HG03097 (cell line): ENCODE measurements at regions not wholly inside any gene's neighbourhood (a gene's known extent, or its start where the extent isn't known, plus 50 kb on each side); places are given as distances from the start of the nearest gene placed in this dataset.

ENCODE experiments used
- ATAC-seq: cut with Tn5 transposase; IDR thresholded peaks from one replicate; pipeline ENCODE4 v1.9.1; 2021; ENCODE audit not compliant: unreplicated experiment, low FRiP score

DNA sequence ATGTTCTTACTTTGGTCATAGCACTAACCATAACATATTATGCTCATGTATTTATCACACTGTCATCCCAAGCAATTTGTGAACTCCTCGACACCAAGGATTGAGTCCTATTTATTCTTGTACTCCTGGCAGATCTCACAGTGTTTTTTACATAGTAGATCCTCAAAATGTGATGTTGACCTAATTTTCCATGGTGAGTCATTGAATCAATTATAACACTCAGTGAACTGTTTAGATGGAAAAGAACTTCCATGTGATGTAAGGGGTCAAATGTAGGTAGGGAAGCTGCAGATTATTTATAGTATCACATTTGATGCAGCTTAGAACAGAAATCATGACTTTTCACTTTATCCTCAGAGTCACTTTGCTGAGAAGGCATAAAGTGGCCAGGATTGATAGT is 281.9 kb upstream of the ADAMTS5 start:
- no peak for ATAC-seq

DNA sequence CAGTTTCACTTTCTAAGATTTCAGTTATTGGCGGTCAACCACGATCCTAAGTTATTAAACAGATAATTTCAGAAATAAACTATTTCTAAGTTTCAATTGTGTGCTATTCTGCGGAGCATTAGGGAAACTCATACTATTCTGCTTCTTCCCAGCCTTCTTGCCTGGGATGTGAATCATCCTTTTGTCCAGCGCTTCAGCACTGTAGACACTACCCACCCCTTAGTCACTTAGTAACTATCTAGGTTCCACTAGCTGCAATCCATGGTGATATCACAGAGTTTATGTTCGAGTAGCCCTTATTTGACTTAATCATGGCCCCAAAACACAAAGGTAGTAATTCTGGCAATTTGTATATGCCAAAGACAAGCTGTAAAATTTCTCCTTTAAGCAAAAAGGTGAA is 279.9 kb upstream of the ADAMTS5 start:
- ATAC-seq = no peak

DNA sequence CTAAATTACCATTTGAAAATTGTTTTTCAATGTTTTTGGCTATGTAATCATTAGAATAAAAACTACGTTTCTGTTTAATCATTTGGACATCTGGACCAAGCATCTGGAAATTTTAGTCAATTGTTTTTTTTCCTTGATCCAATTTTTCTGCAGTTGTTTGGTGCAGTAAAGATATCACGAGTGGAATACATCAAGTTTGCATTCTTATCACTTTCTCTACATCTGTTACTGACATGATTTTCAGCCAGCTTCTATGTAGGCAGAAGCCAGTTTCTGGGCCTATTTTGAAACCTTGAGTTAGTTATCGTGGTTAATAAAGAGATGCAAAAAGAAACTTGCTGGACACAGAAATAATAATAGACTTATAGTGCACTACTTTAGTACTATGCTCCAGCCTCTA is 277.9 kb upstream of the ADAMTS5 start:
- ATAC-seq = no peak

DNA sequence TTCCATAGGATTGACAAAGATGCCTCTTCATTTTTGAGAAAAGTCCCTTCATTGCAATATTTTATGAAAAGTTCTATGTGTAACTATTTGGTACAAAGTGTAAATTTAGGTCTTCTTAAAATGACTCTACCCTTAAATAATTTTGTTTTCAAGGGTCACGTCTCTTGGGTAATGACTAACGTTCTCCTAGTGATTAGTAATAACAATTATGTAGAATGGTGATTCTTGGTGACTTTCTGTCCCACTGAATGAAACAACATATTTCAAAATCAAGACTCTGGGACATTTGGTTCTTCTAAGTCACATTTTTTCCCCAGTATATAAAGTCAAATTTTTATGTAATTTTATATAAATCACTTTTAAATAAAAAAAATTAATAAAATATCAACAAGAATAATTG is 277.5 kb upstream of the ADAMTS5 start:
- ATAC-seq = no peak

DNA sequence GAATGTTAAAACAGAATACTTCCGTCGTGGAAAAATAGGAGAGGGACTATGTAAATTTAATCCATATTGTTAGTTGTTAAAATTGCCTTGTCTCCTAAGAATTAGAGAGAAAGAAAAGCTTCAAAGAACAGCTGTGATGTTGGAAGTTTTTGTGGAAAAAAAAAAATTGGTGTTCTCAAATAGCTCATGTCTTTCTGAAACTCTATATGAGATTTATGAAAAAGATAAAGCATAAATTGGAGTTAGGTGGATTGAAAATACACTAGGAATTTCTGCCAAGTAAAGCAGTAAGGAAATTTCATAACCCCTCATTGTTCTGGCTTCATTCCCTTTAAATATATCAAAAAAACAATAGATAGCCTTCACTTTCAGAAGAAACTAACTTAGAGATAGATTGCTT is 274.0 kb upstream of the ADAMTS5 start:
- ATAC-seq = no peak

DNA sequence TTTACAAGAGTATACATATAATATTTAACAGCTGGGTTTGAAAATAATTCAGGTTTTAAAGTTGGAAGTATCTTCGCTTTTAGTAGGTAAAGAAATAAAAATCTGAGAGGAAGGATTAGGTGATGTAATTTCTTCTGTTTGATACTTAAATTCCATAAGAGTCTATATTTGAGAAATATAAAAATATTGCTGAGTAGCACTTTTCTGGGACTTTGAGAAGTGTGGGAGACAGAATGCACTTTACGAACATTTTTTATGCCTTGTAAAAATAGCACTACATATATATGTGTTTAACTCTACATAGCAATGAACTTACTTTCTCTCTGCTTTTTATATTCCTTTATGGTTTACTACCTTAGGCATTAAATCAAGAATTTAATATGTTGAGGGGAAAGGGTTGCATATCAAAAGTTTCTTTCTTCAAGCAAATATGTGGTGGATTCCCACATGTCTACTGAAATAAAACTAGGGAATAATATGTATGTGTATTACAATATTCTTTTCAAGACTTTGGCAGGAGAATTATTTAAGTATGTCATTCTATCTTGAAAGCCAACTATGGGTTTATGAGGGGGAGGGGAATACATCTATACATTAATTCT is 266.7 kb upstream of the ADAMTS5 start:
- no peak for ATAC-seq

DNA sequence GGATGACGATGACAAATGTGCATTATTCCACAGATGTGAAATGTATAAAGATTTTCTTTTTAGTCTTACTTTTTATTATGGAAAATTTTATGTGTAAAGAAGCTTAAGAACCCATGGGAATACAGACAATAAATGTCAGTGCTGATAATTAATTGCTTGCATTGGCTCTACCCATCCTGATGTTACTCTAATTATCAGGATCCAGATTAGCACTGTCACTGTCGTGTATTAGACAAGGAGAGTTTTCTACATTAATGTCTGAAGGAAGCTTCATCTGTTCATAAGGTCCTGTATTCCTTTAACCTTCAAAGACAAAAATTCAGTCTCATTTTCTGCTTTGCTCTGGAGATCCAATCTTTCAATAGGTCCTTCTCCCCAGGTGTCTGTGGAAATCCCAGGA is 259.1 kb upstream of the ADAMTS5 start:
- ATAC-seq = no peak

DNA sequence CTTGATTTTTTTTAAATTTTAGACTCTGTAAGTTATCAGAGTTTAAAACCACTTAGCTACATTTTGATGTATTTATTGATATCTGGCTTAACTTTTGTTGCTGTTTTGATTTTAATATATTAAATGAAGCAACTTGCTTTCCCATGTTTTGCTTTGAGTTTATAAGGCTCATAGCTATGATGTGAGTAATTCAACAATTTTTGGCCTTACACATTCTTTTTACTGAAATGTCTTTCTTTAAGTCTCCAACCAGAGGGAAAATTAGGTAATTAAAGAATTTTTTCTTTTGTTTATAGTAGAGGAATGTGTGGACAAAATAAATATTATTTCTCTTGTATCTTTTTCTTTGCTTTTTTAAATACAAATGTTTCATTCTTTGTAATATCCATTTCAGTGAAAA is 258.3 kb upstream of the ADAMTS5 start:
- no peak for ATAC-seq

DNA sequence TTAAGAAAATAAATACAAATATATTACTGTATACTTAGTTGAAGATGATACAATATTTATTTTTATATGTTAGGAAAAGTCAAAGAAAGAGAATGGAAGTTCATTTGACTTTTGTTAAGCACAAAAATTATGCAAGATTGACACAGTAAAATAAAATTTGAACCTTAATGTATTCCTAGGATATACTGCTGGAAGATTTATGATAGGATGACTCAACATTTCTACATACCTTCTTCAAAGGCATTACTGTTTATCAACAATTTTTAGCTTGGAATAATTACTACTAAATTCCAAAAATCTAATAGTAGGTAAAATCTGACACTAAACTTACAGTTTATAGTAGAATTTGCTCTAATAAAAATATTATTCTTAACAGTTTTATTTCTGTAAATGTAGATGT is 257.3 kb upstream of the ADAMTS5 start:
- ATAC-seq = no peak

DNA sequence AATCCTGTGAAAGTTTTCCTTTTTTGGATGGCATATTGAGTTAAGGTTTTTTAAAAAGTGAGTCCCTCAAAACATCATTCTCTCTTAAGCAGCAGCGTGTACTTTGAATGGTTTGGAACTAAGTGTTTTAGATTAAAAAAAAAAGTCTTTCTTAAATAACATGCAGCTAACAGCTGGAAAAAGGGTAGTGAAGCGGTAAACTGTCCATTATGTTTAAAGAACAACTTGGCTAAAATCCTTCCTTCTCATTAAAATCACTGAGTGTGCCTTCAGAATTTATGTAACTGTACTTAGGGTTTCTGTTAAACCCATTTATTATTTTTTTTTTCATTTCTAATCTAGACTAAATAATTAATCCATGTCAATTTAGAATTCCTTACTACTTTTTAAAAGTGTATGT is 254.2 kb upstream of the ADAMTS5 start:
- no peak for ATAC-seq

DNA sequence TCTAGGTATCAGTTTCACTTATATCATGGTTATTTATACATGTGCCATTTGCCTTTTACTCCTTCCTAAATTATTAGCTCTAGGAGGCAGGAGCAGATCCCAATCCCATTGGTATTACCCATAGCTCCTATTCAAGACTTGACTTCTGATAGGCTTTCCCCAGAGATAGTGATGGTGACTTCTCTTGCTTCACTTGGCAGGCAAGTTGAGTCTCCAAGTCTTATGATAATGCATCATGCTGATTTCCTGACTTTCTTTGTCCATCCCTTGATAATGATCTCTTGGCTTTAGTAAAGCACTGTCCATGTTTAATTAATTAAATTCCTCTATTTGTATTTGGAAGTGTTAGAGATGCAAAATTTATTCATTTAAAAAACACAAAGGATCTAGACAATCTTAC is 253.5 kb upstream of the ADAMTS5 start:
- ATAC-seq = no peak

DNA sequence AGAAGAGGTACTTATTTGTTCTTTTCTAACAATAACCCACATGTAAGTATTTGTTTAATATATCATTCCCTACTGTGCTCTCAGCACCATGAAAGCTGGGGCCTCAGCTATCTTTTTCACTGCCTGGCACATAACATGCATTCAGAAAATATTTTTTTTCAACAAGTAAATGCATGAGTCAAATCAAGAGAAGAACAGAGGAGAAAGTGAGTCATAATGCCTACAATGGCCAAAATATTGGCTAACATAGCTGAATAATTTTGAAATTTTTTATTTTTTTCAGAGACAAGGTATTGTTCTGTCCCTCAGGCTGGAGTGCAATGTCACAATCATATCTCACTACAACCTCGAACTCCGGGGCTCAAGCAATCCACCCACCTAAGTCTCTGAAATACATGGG is 252.2 kb upstream of the ADAMTS5 start:
- ATAC-seq = no peak

DNA sequence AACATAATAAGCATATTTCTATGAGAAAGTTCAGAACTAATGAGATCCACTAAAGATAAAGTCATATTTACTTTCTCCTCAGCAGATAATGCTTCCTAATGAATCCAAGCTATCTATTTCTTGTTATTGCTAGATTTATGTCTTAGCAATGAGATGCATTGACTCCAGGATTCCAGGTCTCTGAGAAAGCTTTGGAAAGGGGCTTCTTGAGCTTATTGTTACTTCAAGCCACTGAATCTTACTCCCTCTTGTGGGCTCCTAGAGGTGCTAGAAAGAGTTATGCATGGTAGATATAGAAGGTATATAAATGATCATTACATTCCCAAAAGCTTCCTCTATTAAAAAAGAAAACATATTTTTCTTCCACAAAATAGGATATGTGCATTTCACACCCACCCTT is 246.4 kb upstream of the ADAMTS5 start:
- no peak for ATAC-seq

DNA sequence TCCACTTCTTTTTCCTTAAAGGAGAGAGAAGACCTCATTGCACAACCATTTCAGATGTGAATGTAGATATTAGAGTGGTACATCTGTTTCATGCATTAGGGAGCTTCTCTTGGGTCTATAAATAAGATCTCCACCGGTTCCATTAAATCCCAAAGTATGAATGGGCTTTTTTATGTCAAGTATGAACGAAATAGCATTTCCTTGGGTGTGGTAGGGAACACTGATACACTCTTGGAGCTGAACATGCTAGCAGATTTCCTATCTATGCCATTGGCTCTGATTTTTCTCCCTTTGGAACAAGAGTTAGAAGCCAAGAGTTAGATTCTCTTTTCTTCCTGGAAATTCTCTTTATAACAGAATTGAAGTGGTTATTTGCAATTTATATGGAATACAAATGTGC is 245.6 kb upstream of the ADAMTS5 start:
- ATAC-seq = no peak

DNA sequence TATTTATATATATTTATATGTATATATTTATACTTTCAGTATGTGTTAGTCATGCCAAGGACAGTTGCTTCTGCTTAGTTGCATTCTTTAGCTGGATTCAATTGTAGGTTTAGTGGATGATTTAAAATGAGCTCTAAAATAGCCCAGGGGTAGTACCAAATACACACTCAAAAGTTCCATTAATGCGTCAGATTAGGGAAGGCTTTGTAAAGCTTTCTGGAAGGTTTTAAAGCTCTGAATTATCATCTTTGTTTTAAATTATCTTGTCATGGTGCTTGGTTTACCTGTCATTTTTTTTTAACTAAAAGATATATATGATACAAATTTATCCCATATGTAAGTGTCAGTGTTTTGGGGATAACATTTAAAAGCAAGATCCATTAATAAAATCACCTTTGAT is 242.7 kb upstream of the ADAMTS5 start:
- ATAC-seq = no peak

DNA sequence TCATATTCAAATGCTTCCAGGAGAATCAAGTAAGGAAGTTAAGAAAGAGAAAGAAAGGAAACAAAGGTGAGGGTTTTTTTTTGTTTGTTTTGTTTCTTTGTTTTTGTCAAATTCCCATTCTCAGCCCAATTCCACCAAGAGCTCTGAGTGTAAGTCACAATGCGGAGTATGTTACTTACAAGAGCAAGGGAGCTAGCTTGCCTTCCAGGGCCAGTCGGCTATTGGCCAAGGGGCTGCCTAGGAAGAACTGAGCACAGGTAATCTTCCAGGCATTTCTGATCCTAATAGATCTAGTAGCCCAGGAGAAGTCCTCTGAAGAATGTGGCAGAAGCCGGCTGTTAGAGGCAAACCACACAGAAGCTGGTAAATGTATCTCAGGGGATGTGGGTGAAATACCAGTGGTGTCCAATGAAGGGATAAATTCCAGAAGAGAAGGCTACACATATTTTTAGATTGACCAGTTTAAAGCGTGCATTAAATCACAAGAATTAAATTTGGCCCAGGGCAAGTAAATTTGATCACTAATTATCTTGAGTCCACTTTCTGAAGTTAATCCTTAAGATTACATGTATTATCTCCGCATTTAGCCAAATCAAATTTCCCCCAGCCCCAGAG is 239.6 kb upstream of the ADAMTS5 start:
- ATAC-seq = no peak

DNA sequence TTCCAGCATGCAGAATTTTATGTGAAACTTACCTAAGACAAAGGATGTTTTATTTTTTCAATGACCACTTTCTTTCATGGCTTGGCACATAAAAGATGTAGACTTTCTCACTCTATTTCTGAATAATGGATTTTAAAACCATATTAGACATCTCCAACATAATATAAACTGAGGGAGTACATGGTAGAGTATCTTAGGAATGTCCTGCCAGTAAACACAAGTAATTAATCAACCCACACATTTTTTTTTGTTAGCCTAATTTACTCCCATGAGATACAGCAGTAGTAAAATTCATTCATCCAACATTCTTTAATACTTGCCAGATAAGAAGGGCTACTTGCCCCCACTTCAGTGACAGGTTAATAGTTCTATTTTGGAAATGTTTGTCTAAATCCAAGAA is 235.4 kb upstream of the ADAMTS5 start:
- no peak for ATAC-seq

DNA sequence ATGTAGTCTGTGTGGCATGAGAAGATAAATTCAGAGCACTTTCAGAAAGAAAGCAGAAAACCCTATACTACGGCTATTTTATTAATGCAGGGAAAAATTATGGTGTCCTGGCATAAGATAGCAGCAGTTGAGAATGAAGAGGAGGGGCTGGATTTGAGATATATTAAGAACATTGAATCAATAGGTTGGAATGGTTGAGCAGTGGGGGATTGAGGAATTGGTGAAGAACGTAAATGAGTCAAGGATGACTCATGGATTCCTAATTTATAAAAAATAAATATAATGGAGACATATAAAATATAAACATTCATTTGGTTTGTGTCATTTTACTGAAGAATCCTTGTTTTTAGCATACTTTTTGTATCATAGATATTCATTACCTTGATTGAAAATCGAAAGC is 234.3 kb upstream of the ADAMTS5 start:
- no peak for ATAC-seq

DNA sequence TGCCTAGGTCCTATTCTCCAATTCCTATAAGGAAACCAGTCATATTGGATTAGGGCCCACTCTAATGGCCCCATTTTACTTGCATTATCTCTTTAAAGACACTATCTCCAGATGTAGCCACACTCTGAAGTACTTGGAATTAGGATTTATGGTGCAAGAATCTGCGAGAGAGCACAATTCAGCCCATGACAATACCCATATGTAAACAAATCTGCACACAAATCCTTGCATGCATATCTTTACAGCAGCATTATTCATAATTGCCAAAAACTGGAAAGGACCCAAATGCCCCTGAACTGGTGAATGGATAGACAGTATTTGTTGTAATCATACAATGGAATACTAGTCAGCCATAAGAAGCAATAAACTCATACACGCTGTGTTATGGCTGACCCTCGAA is 229.8 kb upstream of the ADAMTS5 start:
- no peak for ATAC-seq

DNA sequence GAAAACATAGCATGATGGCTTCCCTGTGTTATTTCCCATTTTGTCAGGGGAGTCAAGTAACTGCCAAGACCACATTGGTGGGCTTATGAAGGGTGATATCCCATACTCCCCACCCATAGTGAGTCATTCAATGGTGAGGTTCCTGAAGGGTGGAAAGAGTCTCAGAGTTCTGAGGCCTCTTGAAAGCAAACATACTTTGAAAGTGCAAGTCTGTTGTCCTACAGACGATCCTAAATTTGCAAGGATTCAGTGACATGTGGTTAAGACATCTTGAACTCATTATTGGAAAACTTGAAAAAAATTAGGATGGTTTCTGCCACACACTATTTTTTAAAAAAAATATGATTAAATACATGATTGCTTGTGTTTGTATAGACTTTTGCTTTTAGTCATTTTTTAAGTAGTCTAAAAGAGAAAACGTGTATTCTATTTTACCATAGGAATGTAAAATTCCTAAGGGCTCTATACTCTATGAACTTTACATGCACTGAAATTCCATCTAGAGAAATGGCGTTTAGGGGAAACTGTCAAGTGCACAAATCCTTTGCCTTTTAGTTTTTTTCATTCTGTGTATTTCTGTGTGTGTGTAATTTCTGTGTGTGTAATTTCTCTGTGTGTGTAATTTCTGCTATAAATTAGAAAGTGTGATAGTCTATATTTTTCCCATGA is 225.5 kb upstream of the ADAMTS5 start:
- no peak for ATAC-seq

DNA sequence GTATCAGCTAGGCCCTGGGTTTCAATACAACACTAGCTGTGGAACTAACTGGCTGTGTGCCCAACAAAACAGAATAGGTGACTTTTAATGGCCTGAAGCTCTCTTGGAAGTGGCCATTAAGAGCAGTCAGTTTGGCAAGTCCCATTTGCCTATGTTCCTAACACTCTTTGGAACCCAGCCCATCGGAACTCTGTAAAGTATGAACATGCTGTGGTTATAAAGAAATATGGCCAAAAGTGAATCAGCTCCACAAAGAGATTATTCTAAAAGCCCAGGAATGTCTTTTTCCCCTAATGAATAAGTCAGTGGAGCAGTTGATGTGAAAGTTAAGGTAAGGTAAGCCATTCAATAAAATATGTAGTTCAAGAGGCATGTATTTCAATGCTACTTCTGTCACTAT is 223.7 kb upstream of the ADAMTS5 start:
- no peak for ATAC-seq

DNA sequence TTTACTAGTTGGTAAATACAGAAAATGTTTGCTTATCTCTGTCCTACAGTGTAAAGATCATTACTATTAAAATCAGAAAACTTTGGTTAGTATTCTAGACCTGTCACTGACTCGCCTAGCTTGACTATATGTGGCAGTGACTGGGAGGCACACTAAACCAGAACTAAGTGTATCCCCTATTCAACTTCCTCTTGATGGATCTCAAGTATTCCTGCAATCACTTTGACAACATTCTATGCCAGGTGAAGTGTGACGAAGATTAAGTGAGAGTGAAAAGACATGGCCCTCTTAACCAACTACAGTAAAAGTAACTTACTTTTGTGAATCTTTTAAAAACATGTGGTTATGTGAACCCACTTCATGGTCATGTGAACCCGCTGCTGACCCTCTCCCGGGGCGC is 223.0 kb upstream of the ADAMTS5 start:
- no peak for ATAC-seq
